ENCODE measurements at regions not wholly inside any gene's neighbourhood (a gene's known extent, or its start where the extent isn't known, plus 50 kb on each side); places are given as distances from the start of the nearest gene placed in this dataset.

DNA sequence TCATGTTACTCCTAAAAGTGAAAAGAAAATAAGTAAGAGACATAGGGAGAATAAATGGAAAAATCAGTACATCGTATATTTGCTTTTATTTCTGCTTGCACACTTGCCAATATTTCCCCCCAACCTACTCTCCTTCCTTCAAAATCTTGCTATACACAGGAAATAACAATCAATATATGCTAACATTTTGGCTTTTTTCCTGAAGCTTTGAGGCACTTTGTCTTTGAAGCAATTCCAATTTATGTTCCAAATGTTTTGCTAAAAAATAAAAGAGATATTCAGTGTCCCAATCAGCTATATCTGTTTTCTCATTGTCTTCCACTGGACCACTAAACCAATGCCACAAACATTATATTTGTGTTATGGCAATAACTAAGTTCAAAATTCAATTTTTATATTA, 184.0 kb upstream of the NEGR1 start:
- Histone ChIP-seq H3K27ac (ENCODE audit: low read depth, low read length) (no peak overlapping the region), H3K27me3 (ENCODE audit: control insufficient read depth in 2 of 2, insufficient read depth in 2 of 2, low read length in 2 of 2) (no peaks in the 10 kb centered on the region), H3K4me1 (ENCODE audit: control insufficient read depth in 2 of 2, insufficient read depth in 2 of 2, low read length in 2 of 2) (no peaks in the 10 kb centered on the region), H3K4me3 (ENCODE audit: low read length) (no peak overlapping the region), H3K9me3 (ENCODE audit: control insufficient read depth in 2 of 3, low read length in 3 of 3) (no peaks in the 10 kb centered on the region), H3K36me3 (ENCODE audit: control insufficient read depth in 2 of 3, insufficient read depth in 3 of 3, low read length in 3 of 3) (no peaks in the 10 kb centered on the region)
- ChIA-PET POLR2A (no interaction called here), CTCF (no interaction called here)
- H3K27ac Mint-ChIP-seq = no peak overlapping the region
- no peaks in the 10 kb centered on the region for H3K27me3 Mint-ChIP-seq
- peaks cover 0 to 17% (median 3%) of the 10 kb centered on the region in 11 donors for H3K9me3 Mint-ChIP-seq
- intact Hi-C loops (cut with micrococcal nuclease) = no loop called here
- no peaks in the 10 kb centered on the region for H3K36me3 Mint-ChIP-seq
- no peak for DNase-seq
- ATAC-seq = no peak
- no peaks in the 10 kb centered on the region for H3K4me1 Mint-ChIP-seq
- no peak overlapping the region for H3K4me3 Mint-ChIP-seq

DNA sequence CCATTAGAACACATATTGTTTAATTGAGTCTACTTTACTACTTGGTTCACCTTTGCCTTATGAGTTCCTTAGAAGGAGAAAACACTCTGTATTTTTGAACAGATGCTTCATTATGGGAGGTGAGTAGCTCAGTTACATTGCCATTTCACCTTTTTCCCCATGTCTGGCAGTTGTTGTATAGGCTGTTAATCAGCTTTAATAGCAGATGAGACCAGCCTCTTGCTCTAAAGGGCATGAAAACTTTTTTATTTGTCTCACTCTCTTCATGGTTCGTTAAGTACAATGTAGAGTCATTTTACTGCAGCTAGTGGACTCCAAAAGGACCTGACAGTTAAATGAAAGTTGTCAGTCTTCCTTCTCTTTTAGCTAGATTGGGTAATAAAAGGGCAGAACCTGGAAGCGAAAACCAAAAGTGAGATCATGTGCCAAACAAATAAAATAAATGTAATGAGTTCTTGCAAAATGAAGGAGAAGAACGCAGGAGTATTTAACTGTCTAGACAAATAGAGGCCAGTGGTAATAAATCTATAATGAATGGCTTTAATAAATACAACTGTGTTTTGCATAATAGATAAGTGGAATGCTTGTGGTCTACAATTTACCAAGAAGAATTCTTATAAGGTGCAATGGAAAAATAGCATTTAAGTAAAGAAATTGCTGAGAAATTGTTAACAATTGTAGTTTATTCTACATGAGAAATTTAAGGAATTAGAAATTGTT, 180.0 kb upstream of the NEGR1 start:
- Mint-ChIP-seq H3K36me3 (no peaks in the 10 kb centered on the region), H3K4me1 (no peaks in the 10 kb centered on the region), H3K27ac (no peak overlapping the region), H3K4me3 (no peak overlapping the region), H3K9me3 (peaks cover 0 to 20% (median 0%) of the 10 kb centered on the region in 11 donors), H3K27me3 (no peaks in the 10 kb centered on the region)
- no peaks in the 10 kb centered on the region for H3K27me3 ChIP-seq (ENCODE audit: control insufficient read depth in 2 of 2, insufficient read depth in 2 of 2, low read length in 2 of 2)
- no peak overlapping the region for H3K4me3 ChIP-seq (ENCODE audit: low read length)
- no peak overlapping the region for H3K27ac ChIP-seq (ENCODE audit: low read depth, low read length)
- no peaks in the 10 kb centered on the region for H3K4me1 ChIP-seq (ENCODE audit: control insufficient read depth in 2 of 2, insufficient read depth in 2 of 2, low read length in 2 of 2)
- intact Hi-C loops (cut with micrococcal nuclease) = no loop called here
- H3K36me3 ChIP-seq (ENCODE audit: control insufficient read depth in 2 of 3, insufficient read depth in 3 of 3, low read length in 3 of 3) = no peaks in the 10 kb centered on the region
- DNase-seq (no peak), ATAC-seq (no peak)
- CTCF ChIA-PET = no interaction called here
- POLR2A ChIA-PET = no interaction called here
- H3K9me3 ChIP-seq (ENCODE audit: control insufficient read depth in 2 of 3, low read length in 3 of 3) = no peaks in the 10 kb centered on the region

GRCh38 chr1:72442262-72442661, 159.9 kb upstream of the NEGR1 start:
- Mint-ChIP-seq H3K4me3 (no peak overlapping the region), H3K9me3 (peaks cover 0 to 5% (median 0%) of the 10 kb centered on the region in 11 donors), H3K4me1 (no peaks in the 10 kb centered on the region), H3K27ac (no peak overlapping the region), H3K36me3 (no peaks in the 10 kb centered on the region), H3K27me3 (no peaks in the 10 kb centered on the region)
- no peaks in the 10 kb centered on the region for H3K27me3 ChIP-seq (ENCODE audit: control insufficient read depth in 2 of 2, insufficient read depth in 2 of 2, low read length in 2 of 2)
- ATAC-seq (no peak), DNase-seq (no peak)
- ChIA-PET POLR2A (no interaction called here), CTCF (no interaction called here)
- intact Hi-C loops (cut with micrococcal nuclease) = no loop called here
- no peaks in the 10 kb centered on the region for H3K9me3 ChIP-seq (ENCODE audit: control insufficient read depth in 2 of 3, low read length in 3 of 3)
- no peaks in the 10 kb centered on the region for H3K36me3 ChIP-seq (ENCODE audit: control insufficient read depth in 2 of 3, insufficient read depth in 3 of 3, low read length in 3 of 3)
- H3K4me1 ChIP-seq (ENCODE audit: control insufficient read depth in 2 of 2, insufficient read depth in 2 of 2, low read length in 2 of 2) = no peaks in the 10 kb centered on the region
- no peak overlapping the region for H3K27ac ChIP-seq (ENCODE audit: low read depth, low read length)
- no peak overlapping the region for H3K4me3 ChIP-seq (ENCODE audit: low read length)

DNA sequence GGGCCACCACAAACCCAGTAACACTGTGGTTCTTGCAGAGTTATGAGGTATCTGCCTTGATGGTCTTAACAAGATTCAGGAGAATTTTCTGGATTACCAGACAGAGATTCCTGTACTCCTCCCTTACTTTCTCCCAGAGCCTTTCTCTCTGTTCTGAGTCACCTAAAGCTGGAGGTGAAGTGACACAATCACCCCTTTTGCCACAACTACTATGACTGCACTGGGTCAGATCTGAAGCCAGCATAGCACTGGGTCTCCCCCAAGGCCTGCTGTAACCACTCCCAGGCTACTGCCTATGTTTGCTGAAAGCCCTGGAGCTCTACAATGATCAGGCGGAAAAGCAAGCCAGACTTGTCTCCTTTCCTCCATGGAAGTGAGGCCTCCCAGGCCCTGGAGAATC, 156.7 kb upstream of the NEGR1 start:
- no peak overlapping the region for H3K27ac ChIP-seq (ENCODE audit: low read depth, low read length)
- CTCF ChIA-PET = no interaction called here
- no peaks in the 10 kb centered on the region for H3K4me1 ChIP-seq (ENCODE audit: control insufficient read depth in 2 of 2, insufficient read depth in 2 of 2, low read length in 2 of 2)
- DNase-seq = no peak
- H3K27me3 ChIP-seq (ENCODE audit: control insufficient read depth in 2 of 2, insufficient read depth in 2 of 2, low read length in 2 of 2) = no peaks in the 10 kb centered on the region
- no peak overlapping the region for H3K4me3 ChIP-seq (ENCODE audit: low read length)
- Mint-ChIP-seq H3K4me1 (no peaks in the 10 kb centered on the region), H3K27ac (no peak overlapping the region), H3K36me3 (no peaks in the 10 kb centered on the region), H3K9me3 (peaks cover 0 to 17% (median 0%) of the 10 kb centered on the region in 11 donors), H3K27me3 (no peaks in the 10 kb centered on the region), H3K4me3 (no peak overlapping the region)
- POLR2A ChIA-PET = no interaction called here
- H3K9me3 ChIP-seq (ENCODE audit: control insufficient read depth in 2 of 3, low read length in 3 of 3) = no peaks in the 10 kb centered on the region
- ATAC-seq = no peak
- intact Hi-C loops (cut with micrococcal nuclease) = no loop called here
- no peaks in the 10 kb centered on the region for H3K36me3 ChIP-seq (ENCODE audit: control insufficient read depth in 2 of 3, insufficient read depth in 3 of 3, low read length in 3 of 3)

- Histone ChIP-seq H3K27me3 (ENCODE audit: control insufficient read depth in 2 of 2, insufficient read depth in 2 of 2, low read length in 2 of 2) (no peaks in the 10 kb centered on the region), H3K27ac (ENCODE audit: low read depth, low read length) (no peak overlapping the region), H3K9me3 (ENCODE audit: control insufficient read depth in 2 of 3, low read length in 3 of 3) (no peaks in the 10 kb centered on the region), H3K4me1 (ENCODE audit: control insufficient read depth in 2 of 2, insufficient read depth in 2 of 2, low read length in 2 of 2) (no peaks in the 10 kb centered on the region), H3K36me3 (ENCODE audit: control insufficient read depth in 2 of 3, insufficient read depth in 3 of 3, low read length in 3 of 3) (no peaks in the 10 kb centered on the region), H3K4me3 (ENCODE audit: low read length) (no peak overlapping the region)
- CTCF ChIA-PET = no interaction called here
- Mint-ChIP-seq H3K27ac (no peak overlapping the region), H3K36me3 (no peaks in the 10 kb centered on the region), H3K4me1 (no peaks in the 10 kb centered on the region), H3K27me3 (no peaks in the 10 kb centered on the region), H3K4me3 (no peak overlapping the region), H3K9me3 (peaks cover 0 to 17% (median 0%) of the 10 kb centered on the region in 11 donors)
- no peak for DNase-seq
- intact Hi-C loops (cut with micrococcal nuclease) = no loop called here
- POLR2A ChIA-PET = no interaction called here
- ATAC-seq = no peak
These were observed 155.9 kb upstream of the NEGR1 start for GRCh38 chr1:72438270-72438669.

GRCh38 chr1:72435025-72435424, 152.7 kb upstream of the NEGR1 start:
- H3K27ac ChIP-seq (ENCODE audit: low read depth, low read length) = no peak overlapping the region
- ChIA-PET CTCF (no interaction called here), POLR2A (no interaction called here)
- ATAC-seq = no peak
- no peaks in the 10 kb centered on the region for H3K36me3 ChIP-seq (ENCODE audit: control insufficient read depth in 2 of 3, insufficient read depth in 3 of 3, low read length in 3 of 3)
- no peaks in the 10 kb centered on the region for H3K9me3 ChIP-seq (ENCODE audit: control insufficient read depth in 2 of 3, low read length in 3 of 3)
- H3K27me3 Mint-ChIP-seq = no peaks in the 10 kb centered on the region
- H3K4me3 Mint-ChIP-seq = no peak overlapping the region
- intact Hi-C loops (cut with micrococcal nuclease) = no loop called here
- H3K36me3 Mint-ChIP-seq = no peaks in the 10 kb centered on the region
- no peaks in the 10 kb centered on the region for H3K4me1 Mint-ChIP-seq
- no peak for DNase-seq
- H3K4me3 ChIP-seq (ENCODE audit: low read length) = no peak overlapping the region
- H3K27ac Mint-ChIP-seq = no peak overlapping the region
- H3K4me1 ChIP-seq (ENCODE audit: control insufficient read depth in 2 of 2, insufficient read depth in 2 of 2, low read length in 2 of 2) = no peaks in the 10 kb centered on the region
- no peaks in the 10 kb centered on the region for H3K27me3 ChIP-seq (ENCODE audit: control insufficient read depth in 2 of 2, insufficient read depth in 2 of 2, low read length in 2 of 2)
- peaks cover 0 to 17% (median 0%) of the 10 kb centered on the region in 11 donors for H3K9me3 Mint-ChIP-seq

- H3K4me3 Mint-ChIP-seq = no peak overlapping the region
- no peak for ATAC-seq
- no peak overlapping the region for H3K27ac Mint-ChIP-seq
- intact Hi-C loops (cut with micrococcal nuclease) = no loop called here
- Histone ChIP-seq H3K36me3 (ENCODE audit: control insufficient read depth in 2 of 3, insufficient read depth in 3 of 3, low read length in 3 of 3) (no peaks in the 10 kb centered on the region), H3K27ac (ENCODE audit: low read depth, low read length) (no peak overlapping the region), H3K4me1 (ENCODE audit: control insufficient read depth in 2 of 2, insufficient read depth in 2 of 2, low read length in 2 of 2) (no peaks in the 10 kb centered on the region), H3K9me3 (ENCODE audit: control insufficient read depth in 2 of 3, low read length in 3 of 3) (no peaks in the 10 kb centered on the region), H3K27me3 (ENCODE audit: control insufficient read depth in 2 of 2, insufficient read depth in 2 of 2, low read length in 2 of 2) (no peaks in the 10 kb centered on the region), H3K4me3 (ENCODE audit: low read length) (no peak overlapping the region)
- CTCF ChIA-PET = no interaction called here
- H3K27me3 Mint-ChIP-seq = no peaks in the 10 kb centered on the region
- H3K36me3 Mint-ChIP-seq = no peaks in the 10 kb centered on the region
- H3K9me3 Mint-ChIP-seq = peaks cover 0 to 17% (median 0%) of the 10 kb centered on the region in 11 donors
- no peaks in the 10 kb centered on the region for H3K4me1 Mint-ChIP-seq
- POLR2A ChIA-PET = no interaction called here
- no peak for DNase-seq
These were observed 151.7 kb upstream of the NEGR1 start for GRCh38 chr1:72434070-72434469.
